Adrenal gland (tissue), 5 donors: ENCODE measurements at regions not wholly inside any gene's neighbourhood (a gene's known extent, or its start where the extent isn't known, plus 50 kb on each side); places are given as distances from the start of the nearest gene placed in this dataset.

Source experiments
- POLR2A ChIP-seq, 2 donors: fragments of 450-650 bp; IDR thresholded peaks; one replicate each; pipeline ENCODE4 v1.6.1; 2017; ENCODE audit warnings: antibody characterized with exemption in 2 of 2, mild to moderate bottlenecking in 2 of 2, moderate library complexity in 1 of 2
- TF ChIP-seq, protein P1 (sequence below), 6 experiments: fragments of 450-650 bp in 4 of 6; fragments of 200-600 bp in 2 of 6; sonication (generic) in 1 of 6; IDR thresholded peaks; 1 replicate in 5 of 6; 2 replicates in 1 of 6; pipeline versions ENCODE4 v1.5.1 to v1.8.0; 2016 to 2021; ENCODE audit warnings: antibody characterized with exemption in 6 of 6, mild to moderate bottlenecking in 2 of 6, moderate library complexity in 1 of 6
- donor health status: DM: no; HTN: no; CAD: no.

DNA sequence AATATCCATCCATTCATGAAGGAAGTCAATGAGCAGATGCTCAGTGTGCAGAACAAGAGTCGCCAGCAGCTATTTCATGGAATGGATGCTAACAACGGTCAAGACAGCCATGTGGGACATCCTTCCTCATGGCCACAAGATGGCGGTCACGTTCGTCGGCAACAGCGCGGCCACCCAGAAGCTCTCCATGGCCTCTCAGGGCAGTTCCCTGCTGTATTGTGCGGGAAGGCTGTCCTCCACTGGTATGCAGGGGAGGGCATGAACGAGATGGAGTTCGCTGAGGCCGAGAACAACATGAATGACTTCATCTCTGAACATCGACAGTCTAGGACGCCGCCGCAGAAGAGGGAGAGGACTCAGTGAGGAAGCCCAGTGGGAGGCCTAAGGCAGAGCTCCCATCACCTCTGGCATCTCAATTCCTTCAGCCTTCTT is 208.3 kb downstream of the TJP1 start:
- no peak for TF ChIP-seq POLR2A (IDR thresholded peaks at IDR 0.05)
- TF ChIP-seq, protein P1, sequence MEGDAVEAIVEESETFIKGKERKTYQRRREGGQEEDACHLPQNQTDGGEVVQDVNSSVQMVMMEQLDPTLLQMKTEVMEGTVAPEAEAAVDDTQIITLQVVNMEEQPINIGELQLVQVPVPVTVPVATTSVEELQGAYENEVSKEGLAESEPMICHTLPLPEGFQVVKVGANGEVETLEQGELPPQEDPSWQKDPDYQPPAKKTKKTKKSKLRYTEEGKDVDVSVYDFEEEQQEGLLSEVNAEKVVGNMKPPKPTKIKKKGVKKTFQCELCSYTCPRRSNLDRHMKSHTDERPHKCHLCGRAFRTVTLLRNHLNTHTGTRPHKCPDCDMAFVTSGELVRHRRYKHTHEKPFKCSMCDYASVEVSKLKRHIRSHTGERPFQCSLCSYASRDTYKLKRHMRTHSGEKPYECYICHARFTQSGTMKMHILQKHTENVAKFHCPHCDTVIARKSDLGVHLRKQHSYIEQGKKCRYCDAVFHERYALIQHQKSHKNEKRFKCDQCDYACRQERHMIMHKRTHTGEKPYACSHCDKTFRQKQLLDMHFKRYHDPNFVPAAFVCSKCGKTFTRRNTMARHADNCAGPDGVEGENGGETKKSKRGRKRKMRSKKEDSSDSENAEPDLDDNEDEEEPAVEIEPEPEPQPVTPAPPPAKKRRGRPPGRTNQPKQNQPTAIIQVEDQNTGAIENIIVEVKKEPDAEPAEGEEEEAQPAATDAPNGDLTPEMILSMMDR (IDR thresholded peaks at IDR 0.05) = no peak
